SKM-1 treated with dmso at 0.1 percent for 144 hours (cell line): ENCODE measurements at regions not wholly inside any gene's neighbourhood (a gene's known extent, or its start where the extent isn't known, plus 50 kb on each side); places are given as distances from the start of the nearest gene placed in this dataset.

Experiments
- DNase-seq: peaks from one replicate; lab custom pipeline; 2025; ENCODE audit not compliant: unreplicated experiment; lab: John Stamatoyannopoulos, UW

DNA sequence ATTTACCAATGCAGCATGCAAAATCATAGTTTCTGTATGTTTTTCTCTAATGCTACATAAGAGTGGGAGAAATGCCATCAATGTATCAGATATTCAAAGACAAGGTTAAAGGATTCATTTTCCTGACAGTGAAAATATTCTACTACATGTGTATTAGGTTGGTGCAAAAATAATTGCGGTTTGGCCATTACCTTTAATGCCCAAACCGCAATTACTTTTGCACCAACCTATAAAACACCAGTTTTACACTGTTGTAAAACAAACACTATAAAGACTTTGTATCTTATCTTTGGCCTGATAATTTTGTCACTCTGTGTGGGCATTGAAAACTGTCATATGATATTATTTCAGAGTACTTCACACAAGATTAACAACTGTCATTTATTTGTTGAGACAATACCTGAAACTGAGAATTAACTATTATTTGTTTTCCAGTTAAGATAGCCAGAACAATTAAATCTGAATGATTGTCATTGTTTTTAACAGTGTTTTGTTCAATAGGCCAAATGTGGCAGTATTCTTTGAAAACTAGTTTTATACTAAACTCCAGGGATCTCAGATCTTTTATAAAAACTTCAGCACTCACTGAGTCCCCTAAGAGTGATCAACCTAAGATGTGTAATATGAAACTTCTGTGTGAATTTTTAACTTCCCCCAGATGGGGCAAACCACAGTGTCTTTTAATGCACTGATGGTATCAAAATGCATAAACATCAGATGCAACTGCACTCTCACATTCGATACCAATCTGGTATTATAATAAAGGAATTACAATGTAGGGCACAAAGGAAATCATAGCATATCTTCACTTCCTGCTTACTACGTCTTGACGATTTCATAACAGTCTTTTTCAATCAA lies 53.8 kb upstream of the FBN2 start:
- DNase-seq: no peak

DNA sequence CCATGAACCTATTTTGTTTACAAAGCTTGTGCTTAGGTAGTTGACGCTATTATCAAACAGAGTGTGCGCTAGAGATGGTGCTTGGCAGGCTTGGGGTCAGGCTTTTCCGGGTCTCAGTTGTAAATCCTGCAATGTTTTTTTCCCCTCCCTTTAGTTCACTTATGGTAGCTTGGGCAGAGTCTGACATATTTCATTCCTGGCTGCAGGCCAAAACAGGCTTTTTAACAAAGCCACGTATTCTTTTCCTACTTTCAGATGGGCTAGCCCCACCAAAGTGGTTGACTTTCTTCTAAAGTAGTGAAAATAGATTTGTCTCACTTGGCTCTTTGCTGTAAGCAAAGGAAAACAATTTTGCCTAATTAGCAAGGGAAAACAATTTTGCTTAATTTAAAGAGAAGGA lies 58.0 kb upstream of the FBN2 start:
- DNase-seq: no peak

DNA sequence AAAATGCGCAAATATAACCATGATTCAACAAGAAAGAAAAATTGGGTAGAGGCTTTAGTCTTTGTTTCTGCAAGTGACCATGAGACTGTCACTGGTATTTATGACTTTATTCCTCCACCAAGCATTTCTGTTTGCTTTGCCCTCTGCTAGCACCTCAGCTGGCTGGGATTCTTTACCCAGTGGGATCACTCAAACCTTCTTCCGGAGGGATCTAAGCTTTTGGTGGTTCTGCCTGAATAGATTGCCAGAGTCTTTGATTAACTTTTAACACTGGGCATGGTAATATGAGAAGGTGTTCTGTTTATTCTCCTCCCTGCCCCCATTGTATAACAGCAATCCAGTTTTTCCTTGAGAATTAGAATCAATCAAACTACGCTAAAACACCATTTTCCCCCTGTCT lies 59.1 kb upstream of the FBN2 start:
- DNase-seq: no peak

DNA sequence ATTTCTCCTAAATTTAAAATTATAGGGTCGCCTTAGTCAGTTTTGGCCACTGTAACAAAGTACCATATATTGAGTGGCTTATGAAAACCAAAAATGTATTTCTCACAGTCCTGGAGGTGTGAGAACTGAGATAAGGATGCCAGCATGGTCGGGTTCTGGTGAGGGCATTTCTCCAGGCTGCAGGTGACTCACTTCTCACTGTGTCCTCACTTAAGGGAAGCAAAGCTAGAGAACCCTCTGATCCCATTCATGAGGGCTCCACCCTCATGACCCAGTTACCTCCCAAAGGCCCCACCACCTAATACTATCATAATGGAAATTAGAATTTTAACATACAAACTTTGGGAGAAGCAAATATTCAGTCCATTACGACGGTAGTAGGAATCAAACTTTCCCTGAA lies 75.1 kb upstream of the FBN2 start:
- no peak for DNase-seq

DNA sequence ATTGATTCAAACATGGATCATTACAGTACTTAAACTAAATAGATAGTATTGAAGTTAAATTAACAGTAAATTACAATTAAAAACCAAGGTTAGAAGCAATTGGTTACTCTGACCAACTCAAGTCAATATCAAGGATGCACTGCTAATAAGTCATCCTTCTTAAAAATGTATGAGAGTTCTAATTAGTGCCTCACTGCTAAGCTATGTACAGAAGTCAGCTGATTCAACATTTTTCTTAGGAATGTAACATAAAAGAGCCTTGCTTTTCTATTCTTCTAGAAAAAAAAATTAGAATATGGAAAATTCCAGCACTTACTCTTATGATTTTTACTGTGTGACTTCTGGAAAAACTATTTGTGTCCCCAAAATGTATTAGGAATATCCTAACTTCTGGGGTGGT lies 75.7 kb upstream of the FBN2 start:
- no peak for DNase-seq

DNA sequence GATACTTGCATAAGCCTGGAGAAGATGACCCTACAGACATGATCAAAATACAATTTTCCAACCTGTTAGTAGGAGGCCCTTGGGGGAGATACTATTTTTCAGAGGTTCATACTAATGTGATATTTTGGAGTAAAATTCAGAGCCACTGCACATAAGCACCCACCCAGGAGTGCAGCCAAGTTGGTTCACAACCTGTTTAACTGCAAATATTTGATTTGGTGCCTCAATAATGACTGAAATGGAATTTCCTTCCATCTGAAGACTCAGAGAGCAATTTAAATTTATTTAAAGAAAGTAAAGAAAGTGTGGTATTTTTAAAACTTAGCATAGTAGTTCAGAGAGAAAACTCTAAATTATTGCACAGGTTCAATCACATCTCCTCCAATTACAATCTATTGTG lies 77.5 kb upstream of the FBN2 start:
- no peak for DNase-seq

DNA sequence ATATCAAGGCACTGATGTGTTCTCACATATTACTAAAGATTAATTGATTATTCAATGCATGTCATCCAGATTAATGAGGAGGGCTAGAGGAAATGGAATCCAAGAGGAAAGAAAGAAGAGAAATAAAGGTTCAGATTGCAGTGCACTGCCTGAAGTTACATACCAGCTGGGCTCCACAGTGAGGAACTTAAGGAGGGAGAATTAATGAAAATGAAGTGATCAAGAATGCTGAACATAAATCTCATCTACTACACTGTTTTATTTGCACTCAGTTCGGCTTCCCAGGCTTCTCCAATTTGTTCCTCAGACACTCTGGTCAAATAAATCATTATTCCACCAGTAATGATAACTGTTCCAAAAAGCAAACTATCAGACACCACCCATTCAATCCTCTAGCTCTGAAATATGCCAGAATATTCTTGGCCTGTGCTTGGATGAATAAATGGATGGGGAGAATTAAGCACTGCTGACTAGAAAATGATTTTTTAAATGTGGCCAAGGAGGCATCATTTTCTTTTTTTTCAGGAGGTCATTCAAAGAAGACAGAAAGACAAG lies 88.6 kb upstream of the FBN2 start:
- no peak for DNase-seq

DNA sequence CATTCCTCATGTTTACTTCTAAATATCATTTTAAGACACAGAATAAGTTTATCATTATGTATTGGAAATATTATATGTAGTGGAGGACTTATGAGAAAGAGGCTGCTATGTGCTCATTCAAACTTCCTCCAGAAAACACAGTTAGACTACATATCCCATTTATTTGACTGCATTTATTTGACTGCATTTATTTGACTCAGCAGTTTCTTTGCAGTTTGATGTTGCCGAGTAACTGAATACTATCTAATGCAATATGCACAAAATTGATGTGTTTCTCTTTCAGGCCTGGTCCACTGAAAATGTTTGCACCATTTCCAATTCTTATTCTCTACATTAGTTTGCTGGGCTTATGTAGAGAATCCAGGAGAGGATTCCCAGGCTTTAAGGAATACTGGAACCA lies 89.9 kb upstream of the FBN2 start:
- no peak for DNase-seq

DNA sequence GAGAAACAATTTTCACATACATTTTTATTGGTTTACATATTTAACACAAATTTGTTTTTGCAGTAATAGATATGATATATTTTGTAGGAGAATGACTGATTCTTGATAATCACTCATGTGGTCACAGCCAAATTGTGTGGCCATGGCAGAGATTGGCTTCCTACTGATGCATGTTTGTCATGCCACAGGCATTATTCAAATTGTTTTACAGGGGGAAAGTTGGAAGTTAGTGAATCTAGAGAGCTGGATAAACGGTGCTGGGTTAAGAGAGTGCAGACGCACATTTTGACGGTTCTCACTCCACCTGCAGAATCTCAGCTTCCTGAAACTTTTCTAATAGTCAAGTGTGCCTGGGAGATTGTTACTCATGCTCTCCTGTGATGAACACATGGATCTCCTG lies 91.1 kb upstream of the FBN2 start:
- DNase-seq: no peak

DNA sequence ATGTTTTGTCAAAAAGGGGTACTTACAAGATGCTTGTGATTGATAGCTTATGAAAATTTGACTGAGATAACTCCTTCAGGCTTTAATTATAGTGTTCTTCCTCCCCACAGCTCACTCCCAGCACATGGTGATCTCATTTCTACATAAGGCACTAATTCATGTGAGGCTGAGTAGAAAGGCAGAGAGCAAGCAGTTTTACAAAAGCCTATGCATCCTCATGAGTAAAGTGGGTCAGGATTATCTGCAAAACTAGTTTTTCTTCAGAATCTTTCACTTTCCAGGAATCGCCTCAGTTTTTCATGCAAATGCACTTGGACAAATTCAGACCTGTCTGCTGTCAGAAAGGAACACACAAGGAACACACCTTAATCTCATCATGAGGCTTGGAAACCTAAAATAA lies 92.1 kb upstream of the FBN2 start:
- DNase-seq: no peak

DNA sequence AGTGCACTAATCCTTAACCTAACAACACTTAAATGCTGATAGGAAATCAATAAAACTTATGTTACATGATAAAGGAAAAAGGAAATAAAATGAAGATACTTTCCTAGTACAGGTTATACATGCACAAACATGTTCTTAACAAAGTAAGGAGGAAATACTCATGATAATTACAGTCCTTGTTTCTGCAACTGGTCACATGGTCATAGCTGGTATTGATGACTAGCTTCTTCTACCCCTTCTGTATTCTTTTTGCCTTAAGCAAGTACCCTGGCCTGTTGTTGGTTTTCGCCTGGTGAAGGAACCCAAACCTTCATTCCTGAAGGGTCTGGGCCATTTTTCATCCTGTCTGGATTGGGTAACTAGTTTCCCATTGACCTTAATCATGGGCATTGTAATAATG lies 93.7 kb upstream of the FBN2 start:
- DNase-seq: no peak

DNA sequence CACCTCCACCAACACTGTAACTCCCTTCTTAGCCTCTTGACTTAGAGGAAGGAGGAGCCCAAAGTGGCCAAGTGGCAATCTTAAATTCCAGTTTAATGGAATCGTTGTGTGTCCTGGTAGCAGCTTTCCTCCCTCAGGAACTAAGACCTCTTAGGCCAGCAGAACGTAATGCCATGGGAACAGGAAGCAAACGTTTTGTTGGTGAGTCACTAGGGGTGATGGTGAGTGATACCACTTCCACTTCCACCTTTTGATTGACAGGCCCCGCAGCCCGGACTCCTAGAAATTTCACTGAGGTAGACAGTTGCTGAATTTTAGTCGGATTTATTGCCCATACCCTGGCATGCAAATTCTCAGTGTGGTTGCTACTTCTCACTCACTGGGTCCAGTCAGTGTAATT lies 94.2 kb upstream of the FBN2 start:
- no peak for DNase-seq

DNA sequence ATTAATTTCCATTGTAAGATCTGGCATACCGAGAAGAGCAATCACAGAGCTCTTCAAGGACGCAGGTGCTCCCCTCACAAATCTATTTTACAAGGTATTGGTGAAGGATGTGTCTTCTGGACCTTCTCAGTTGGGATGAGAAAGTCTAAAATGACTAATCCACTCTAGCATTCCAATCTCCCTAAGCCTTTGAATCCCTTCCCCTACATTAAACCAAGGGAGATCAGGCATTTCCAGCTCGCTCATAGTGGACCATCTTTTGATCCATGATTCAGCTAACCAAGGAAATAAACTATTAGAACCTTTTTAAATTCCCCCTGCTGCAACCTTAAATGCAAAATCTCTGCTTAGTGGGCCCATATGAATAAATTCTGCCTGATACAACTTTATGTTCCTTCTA lies 95.9 kb upstream of the FBN2 start:
- no peak for DNase-seq

DNA sequence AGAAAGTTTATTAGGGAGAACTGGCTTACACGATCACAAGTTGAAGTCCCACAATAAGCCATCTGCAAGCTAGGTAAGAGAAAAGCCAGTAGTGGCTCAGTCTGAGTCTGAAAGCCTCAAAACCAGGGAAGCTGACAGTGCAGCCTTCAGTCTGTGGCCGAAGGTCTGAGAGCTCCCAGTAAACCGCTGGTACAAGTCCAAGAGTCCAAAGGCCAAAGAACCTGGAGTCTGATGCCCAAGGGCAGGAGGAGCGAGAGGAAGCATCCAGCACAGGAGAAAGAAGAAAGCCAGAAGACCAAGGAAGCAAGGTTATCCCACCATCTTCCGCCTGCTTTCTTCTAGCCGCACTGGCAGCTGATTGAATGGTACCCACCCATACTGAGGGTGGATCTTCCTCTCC lies 97.3 kb upstream of the FBN2 start:
- DNase-seq: no peak

DNA sequence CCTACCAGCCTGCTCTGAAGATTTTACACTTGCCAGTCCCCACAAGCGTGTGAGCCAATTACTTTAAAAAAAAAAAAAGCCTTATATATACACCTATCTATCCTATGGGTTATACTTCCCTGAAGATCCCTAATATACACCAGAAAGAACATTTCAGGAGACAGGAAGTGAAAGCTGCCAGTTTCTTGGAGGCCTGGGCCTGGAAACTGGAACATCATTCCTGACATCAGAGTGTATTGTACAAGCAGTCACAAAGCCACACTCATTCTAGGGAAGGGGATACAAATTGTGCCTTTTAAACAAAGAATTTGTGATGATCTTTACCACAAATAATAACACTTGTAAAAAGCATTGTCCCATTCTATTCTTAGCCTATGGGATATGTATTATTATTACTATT lies 98.3 kb upstream of the FBN2 start:
- no peak for DNase-seq

DNA sequence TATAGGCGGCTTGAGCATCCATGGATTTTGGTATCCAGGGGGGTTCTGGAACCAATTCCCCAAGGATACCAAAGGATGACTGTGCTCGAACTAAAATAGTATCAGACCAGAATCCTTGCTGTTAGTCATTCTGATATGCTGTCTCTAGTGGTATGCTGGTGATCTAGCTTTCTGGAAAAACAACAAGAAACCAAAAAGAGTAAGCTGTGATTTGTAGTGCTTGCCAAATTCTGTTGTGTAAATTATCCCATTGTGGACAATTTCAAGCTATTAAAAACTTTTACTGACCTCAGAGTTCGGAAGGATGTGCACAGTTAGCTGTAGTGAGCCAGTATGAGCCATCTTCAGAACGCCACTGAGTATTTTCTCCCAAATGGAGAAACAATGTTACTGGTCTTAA lies 99.0 kb upstream of the FBN2 start:
- DNase-seq: no peak

DNA sequence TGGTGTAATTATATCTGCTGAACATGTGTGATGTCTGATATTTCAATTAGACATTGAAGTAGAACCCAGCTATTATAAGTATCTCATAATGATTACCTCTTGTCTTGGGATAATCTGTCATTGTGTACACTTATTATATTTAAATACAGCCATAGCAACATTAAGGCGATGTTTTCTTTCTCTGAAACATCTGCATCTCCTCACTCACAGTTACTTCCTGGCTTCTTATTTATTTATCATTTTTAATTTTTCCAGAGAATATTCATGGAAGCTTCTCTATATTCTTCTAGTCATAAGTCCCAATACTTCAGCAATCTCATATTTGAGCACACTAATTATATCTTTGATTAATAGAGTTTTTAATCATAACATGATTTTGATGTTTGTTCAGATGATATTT lies 103.8 kb upstream of the FBN2 start:
- DNase-seq: no peak

DNA sequence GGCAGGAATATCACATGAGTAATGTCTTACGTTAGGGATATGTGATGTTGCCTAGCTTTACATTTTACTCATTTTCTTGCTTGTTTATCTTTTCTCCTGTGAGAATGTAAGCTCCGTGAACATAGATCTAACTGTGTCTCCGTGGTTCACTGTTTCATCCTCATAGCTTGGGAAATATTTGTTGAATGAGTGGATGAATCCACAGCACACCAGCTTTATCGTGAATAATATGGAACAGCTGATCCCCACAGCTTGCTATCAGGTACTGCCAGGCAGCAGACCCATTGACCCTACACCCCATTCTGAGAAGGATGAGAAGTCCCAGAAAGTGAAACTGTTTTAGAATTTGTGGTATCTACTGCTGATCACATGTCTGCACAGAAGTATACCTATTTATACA lies 106.8 kb upstream of the FBN2 start:
- DNase-seq: no peak

DNA sequence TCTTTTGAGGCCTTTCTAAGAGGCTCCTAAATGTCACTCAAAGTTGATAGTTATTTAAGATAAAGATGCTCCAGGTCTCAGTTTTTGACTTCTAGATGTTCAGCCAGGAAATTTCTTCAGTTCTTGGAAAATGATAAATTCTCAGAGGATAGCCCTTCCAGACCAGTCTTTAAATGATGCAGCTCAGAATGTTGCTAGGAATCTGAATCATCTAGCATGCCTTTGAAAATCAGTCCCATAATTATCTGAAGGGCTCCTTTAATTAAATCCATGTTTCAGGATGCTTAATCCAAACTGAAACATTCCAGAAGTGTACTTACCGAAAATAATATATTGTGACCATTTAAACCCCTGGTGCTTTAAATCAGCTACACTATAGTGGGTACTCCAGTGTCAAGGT lies 107.5 kb upstream of the FBN2 start:
- DNase-seq: no peak

DNA sequence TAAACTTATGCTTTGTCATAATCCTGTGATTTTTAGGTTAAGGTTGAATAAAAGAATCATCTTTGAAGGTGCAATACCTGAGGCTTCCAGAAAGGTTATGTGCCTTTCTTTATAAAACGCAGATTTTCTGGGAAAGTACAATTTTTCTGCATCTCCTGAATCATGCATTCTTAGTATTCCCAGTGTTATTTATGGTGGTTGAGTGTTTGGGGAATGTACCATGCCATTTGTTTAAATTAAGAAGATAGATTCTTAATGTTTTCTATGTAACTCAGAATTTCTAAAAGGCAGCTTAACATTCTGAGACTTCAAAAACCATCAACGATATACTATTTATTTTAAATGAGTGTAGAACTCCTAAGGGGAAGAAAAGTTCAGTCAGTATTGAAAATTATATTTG lies 108.1 kb upstream of the FBN2 start:
- no peak for DNase-seq

DNA sequence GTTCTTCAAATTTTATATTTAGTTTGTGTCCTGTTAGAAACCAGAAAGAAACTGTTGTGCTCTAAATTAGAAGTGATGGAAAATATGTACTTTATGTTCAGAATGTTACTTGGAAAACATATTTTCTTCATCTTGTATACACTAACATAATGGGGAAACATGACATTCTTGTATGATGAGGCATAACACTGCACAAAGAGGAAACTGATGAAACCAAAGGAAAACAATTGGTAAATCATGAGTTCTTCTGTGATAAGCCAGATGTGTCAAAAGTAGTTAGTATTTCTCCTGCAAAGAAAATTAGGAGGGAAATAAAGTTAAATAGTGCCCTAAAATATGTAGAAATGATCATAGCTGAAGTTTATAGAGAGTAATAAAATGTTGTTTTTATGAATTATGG lies 111.1 kb upstream of the FBN2 start:
- no peak for DNase-seq

DNA sequence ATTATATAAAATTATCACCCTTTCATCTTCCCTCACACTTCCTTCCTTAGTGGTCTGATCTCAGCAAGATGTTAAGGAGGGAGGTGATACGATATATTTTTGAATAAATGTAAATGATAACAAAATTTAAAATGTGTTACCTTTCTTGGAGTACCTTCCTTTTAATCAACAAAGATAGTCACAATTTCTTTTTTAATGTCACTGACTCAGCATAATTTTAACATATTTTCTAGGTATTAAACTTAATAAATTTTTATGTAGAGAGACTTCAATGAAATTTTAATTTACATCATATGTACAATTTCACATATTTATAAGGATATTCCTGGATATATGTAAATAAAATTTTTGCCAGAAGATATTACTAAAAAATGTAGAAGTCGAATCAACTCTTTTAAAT lies 125.0 kb upstream of the FBN2 start:
- no peak for DNase-seq

DNA sequence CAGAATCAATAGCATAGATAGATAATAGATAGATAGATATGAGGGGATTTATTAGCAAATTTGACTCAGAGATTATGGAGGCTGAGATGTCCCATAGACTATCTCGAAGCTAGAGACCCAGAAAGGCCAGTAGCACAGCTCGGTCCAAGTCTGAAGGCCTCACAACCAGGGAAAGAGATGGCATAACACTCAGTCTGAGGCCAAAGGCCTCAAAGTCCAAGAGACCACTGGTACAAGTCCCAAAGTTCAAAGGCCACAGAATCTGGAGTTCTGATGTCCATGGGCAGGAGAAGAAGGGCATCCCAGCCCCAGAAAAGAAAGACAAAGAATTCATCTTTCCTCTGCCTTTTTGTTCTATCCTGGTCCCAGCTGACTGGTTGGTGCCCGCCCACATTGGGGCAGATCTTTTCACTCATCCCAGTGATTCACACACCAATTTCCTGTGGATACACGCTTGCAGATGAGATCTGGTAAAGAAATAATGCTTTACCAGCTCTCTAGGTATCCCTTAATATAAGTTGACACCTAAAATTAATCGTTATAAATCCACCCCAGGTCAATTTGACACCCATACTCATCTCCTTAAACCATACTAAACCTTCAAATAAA lies 127.8 kb upstream of the FBN2 start:
- DNase-seq: no peak
